AG04450 (cell line): ENCODE measurements at regions not wholly inside any gene's neighbourhood (a gene's known extent, or its start where the extent isn't known, plus 50 kb on each side); places are given as distances from the start of the nearest gene placed in this dataset.

Source experiments
- CTCF ChIA-PET: fragments of 300-600, 350-600 bp; formaldehyde crosslinking; extraction: SDS; loops from one replicate; lab custom pipeline; 2022; ENCODE audit warnings: antibody characterized with exemption, inconsistent platforms; lab: Charles Lee
- POLR2A ChIA-PET: fragments of 350-600 bp; formaldehyde crosslinking; extraction: SDS; loops from one replicate; lab custom pipeline; 2021; ENCODE audit warnings: antibody characterized with exemption, inconsistent platforms; lab: Yijun Ruan, JAX
- DNase-seq: peaks from one replicate; pipeline ENCODE4 v3.0.0-alpha.2; 2011; ENCODE audit warnings: low read depth, low spot score
- H3K27ac ChIP-seq: one replicate; pipeline ENCODE4 v1.5.1; 2012; ENCODE audit warnings: low read depth, low read length, control low read depth
- H3K27me3 ChIP-seq: one replicate; pipeline ENCODE4 v1.6.0; 2012; ENCODE audit warnings: low read length; ENCODE audit not compliant: control insufficient read depth, insufficient read depth
- H3K4me3 ChIP-seq: 2 replicates; pipeline ENCODE4 v1.5.1; 2011; ENCODE audit warnings: mild to moderate bottlenecking, low read depth, low read length, control low read depth
- H3K9me3 ChIP-seq: 2 replicates; pipeline ENCODE4 v1.5.1; 2012; ENCODE audit warnings: low read length; ENCODE audit not compliant: control insufficient read depth, insufficient read depth
- CTCF ChIP-seq: IDR thresholded peaks from 2 replicates; pipeline ENCODE4 v1.5.1; 2011; ENCODE audit warnings: low read depth, low read length, control low read depth, inconsistent platforms

GRCh38 chr13:73767747-73768315 lies 366.4 kb downstream of the KLF12 start:
- Histone ChIP-seq H3K27me3 (no peaks in the 10 kb centered on the region), H3K4me3 (no peak overlapping the region), H3K27ac (no peak overlapping the region), H3K9me3 (no peaks in the 10 kb centered on the region)
- DNase-seq = no peak
- POLR2A ChIA-PET = no interaction called here
- CTCF ChIA-PET = interaction anchor here (0.6 to 1.5 kb wide), 16 partner anchors 8 to 1678 kb away, joined by 3 to 8 read pairs (median 4); no protein-coding TSS in a partner anchor
- peak; percentile 58 for TF ChIP-seq CTCF

GRCh38 chr13:73767191-73767741 lies 366.9 kb downstream of the KLF12 start:
- ChIA-PET POLR2A (no interaction called here), CTCF (interaction anchor here (0.6 to 1.5 kb wide), 15 partner anchors 8 to 1678 kb away, joined by 3 to 8 read pairs (median 4); no protein-coding TSS in a partner anchor)
- DNase-seq = no peak
- no peak overlapping the region for H3K4me3 ChIP-seq
- no peaks in the 10 kb centered on the region for H3K27me3 ChIP-seq
- no peaks in the 10 kb centered on the region for H3K9me3 ChIP-seq
- TF ChIP-seq CTCF = no peak
- H3K27ac ChIP-seq = no peak overlapping the region

- Histone ChIP-seq H3K27me3 (no peaks in the 10 kb centered on the region), H3K9me3 (no peaks in the 10 kb centered on the region), H3K27ac (peak overlapping the region; percentile 33), H3K4me3 (no peak overlapping the region)
- ChIA-PET POLR2A (no interaction called here), CTCF (interaction anchor here (0.9 kb wide), 1 partner anchor 1454 kb away, joined by 3 read pairs; no protein-coding TSS in a partner anchor)
- DNase-seq = no peak
- no peak for TF ChIP-seq CTCF
Measured at GRCh38 chr13:73765651-73766384, 368.4 kb downstream of the KLF12 start.

- ChIA-PET CTCF (no interaction called here), POLR2A (no interaction called here)
- TF ChIP-seq CTCF = no peak
- DNase-seq = no peak
- Histone ChIP-seq H3K27me3 (no peaks in the 10 kb centered on the region), H3K4me3 (no peak overlapping the region), H3K9me3 (no peaks in the 10 kb centered on the region), H3K27ac (no peak overlapping the region)
Measured at GRCh38 chr13:73759434-73759833, 374.8 kb downstream of the KLF12 start.
